PC-3 (cell line): ENCODE measurements at regions not wholly inside any gene's neighbourhood (a gene's known extent, or its start where the extent isn't known, plus 50 kb on each side); places are given as distances from the start of the nearest gene placed in this dataset.
"Not testable (repeated sequence)": the region's sequence is repeated elsewhere in the genome, so short reads cannot be mapped to it uniquely, and the experiment has no call there.

Source experiments
- ATAC-seq: fragments of 200-7000 bp; cut with Tn5 transposase; 2 replicates; pipeline ENCODE4 v1.9.1; 2020; ENCODE audit warnings: mild to moderate bottlenecking, moderate library complexity
- BruUV-seq: library from RNA; stranded (reverse); fragments of 400-500 nt; replicated peaks from 2 replicates; lab custom pipeline; 2021; lab: Mats Ljungman, UMichigan
- CTCF ChIA-PET: fragments of 300-600 bp; sonication (Branson Sonifier 250); formaldehyde crosslinking; loops from one replicate; lab custom pipeline; 2022; ENCODE audit warnings: antibody characterized with exemption; lab: Charles Lee
- POLR2A ChIA-PET: fragments of 300-600 bp; sonication (Branson Sonifier 250); formaldehyde crosslinking; loops from one replicate; lab custom pipeline; 2022; ENCODE audit warnings: antibody characterized with exemption; ENCODE audit not compliant: unreplicated experiment; lab: Charles Lee
- DNase-seq: peaks from one replicate; pipeline ENCODE4 v3.0.0-alpha.2; 2015
- H2AFZ ChIP-seq: fragments of 300-600 bp; sonication (generic); 2 replicates; pipeline ENCODE4 v1.6.0; 2016; ENCODE audit warnings: antibody characterized with exemption, low read length
- H3F3A ChIP-seq: fragments of 300-600 bp; sonication (generic); one replicate; pipeline ENCODE4 v1.6.0; 2017; ENCODE audit warnings: antibody characterized with exemption, low read length, control low read depth, mild to moderate bottlenecking; ENCODE audit not compliant: unreplicated experiment
- H3K27ac ChIP-seq: fragments of 300-600 bp; sonication (generic); 2 replicates; pipeline ENCODE4 v1.5.1; 2016; ENCODE audit warnings: mild to moderate bottlenecking, low read length
- H3K27me3 ChIP-seq: fragments of 300-600 bp; sonication (generic); 2 replicates; pipeline ENCODE4 v1.6.1; 2016; ENCODE audit warnings: low read length, mixed read lengths
- H3K36me3 ChIP-seq: fragments of 300-600 bp; sonication (generic); 2 replicates; pipeline ENCODE4 v1.6.1; 2016; ENCODE audit warnings: low read depth, mixed run types, low read length, mixed read lengths
- H3K4me1 ChIP-seq: fragments of 300-600 bp; sonication (generic); 2 replicates; pipeline ENCODE4 v1.5.1; 2016; ENCODE audit warnings: low read length; ENCODE audit not compliant: insufficient read depth
- H3K4me2 ChIP-seq: fragments of 300-600 bp; sonication (generic); 2 replicates; pipeline ENCODE4 v1.6.0; 2016; ENCODE audit warnings: low read length
- H3K4me3 ChIP-seq: fragments of 300-600 bp; sonication (generic); 2 replicates; pipeline ENCODE4 v1.5.1; 2016; ENCODE audit warnings: mild to moderate bottlenecking, low read length, mixed read lengths
- H3K79me2 ChIP-seq: fragments of 300-600 bp; sonication (generic); 2 replicates; pipeline ENCODE4 v1.6.1; 2017; ENCODE audit warnings: low read length, mixed read lengths
- H3K9ac ChIP-seq: fragments of 300-600 bp; sonication (generic); 2 replicates; pipeline ENCODE4 v1.6.0; 2016; ENCODE audit warnings: mild to moderate bottlenecking, low read length
- H3K9me2 ChIP-seq: fragments of 300-600 bp; sonication (generic); replicated peaks from 2 replicates; pipeline ENCODE4 v1.6.1; 2016; ENCODE audit warnings: mixed run types, low read length, mixed read lengths
- H3K9me3 ChIP-seq: fragments of 300-600 bp; sonication (generic); 2 replicates; pipeline ENCODE4 v1.6.1; 2016; ENCODE audit warnings: low read length, mixed read lengths
- H4K20me1 ChIP-seq: fragments of 300-600 bp; sonication (generic); 2 replicates; pipeline ENCODE4 v1.6.1; 2016; ENCODE audit warnings: low read length, mixed read lengths
- EZH2 ChIP-seq: fragments of 300-600 bp; sonication (generic); IDR thresholded peaks from one replicate; pipeline ENCODE4 v1.6.1; 2017; ENCODE audit warnings: antibody characterized with exemption, mild to moderate bottlenecking, low read length; ENCODE audit not compliant: unreplicated experiment
- EZH2phosphoT487 ChIP-seq: fragments of 300-600 bp; sonication (generic); IDR thresholded peaks from 2 replicates; pipeline ENCODE4 v1.6.1; 2018; ENCODE audit warnings: mild to moderate bottlenecking, antibody characterized with exemption, low read length, borderline replicate concordance
- intact Hi-C: fragments of 100-400 bp; cut with micrococcal nuclease; formaldehyde crosslinking; loops from 2 replicates; pipeline ENCODE4 v1.9.0; 2023
- TF ChIP-seq, protein P1 (sequence below): fragments of 300-600 bp; sonication (generic); conservative IDR thresholded peaks from 2 replicates; pipeline ENCODE4 v1.5.1; 2017; ENCODE audit warnings: antibody characterized with exemption, low read depth, mild to moderate bottlenecking, low read length

- no peaks in the 10 kb centered on the region for H3K36me3 ChIP-seq
- no peaks in the 10 kb centered on the region for H3K79me2 ChIP-seq
- no peak overlapping the region for H3K27ac ChIP-seq
- peaks cover 43% of the 10 kb centered on the region; the same call in 1 of the 2 replicates for H3K27me3 ChIP-seq
- H3K4me2 ChIP-seq = no peak overlapping the region
- no peak overlapping the region for H3K9ac ChIP-seq
- no peak overlapping the region for H3K4me3 ChIP-seq
- TF ChIP-seq EZH2phosphoT487 = no peak
- ChIA-PET POLR2A (no interaction called here), CTCF (no interaction called here)
- H3F3A ChIP-seq = no peaks in the 10 kb centered on the region
- H3K4me1 ChIP-seq = no peaks in the 10 kb centered on the region
- no peaks in the 10 kb centered on the region for H3K9me3 ChIP-seq
- intact Hi-C loops = no loop called here
- H4K20me1 ChIP-seq = no peaks in the 10 kb centered on the region
- no peaks in the 10 kb centered on the region for H3K9me2 ChIP-seq
- BruUV-seq = no TSS peak
- H2AFZ ChIP-seq = no peak overlapping the region
- ATAC-seq = no peak
- no peak for DNase-seq
Measured at GRCh38 chr14:104307627-104308401, 169.4 kb downstream of the KIF26A start.

DNA sequence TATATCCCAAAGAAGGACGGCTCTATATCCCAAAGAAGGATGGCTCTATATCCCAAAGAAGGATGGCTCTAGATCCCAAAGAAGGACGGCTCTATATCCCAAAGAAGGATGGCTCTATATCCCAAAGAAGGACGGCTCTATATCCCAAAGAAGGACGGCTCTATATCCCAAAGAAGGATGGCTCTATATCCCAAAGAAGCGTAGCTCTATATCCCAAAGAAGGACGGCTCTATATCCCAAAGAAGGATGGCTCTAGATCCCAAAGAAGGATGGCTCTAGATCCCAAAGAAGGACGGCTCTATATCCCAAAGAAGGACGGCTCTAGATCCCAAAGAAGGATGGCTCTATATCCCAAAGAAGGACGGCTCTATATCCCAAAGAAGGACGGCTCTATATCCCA, 170.1 kb downstream of the KIF26A start:
- ATAC-seq, H2AFZ ChIP-seq, H3K36me3 ChIP-seq, H3K27ac ChIP-seq, H3K4me2 ChIP-seq, H4K20me1 ChIP-seq, DNase-seq, intact Hi-C loops, H3K9ac ChIP-seq, H3K9me3 ChIP-seq, CTCF ChIA-PET, H3F3A ChIP-seq, H3K79me2 ChIP-seq, H3K4me3 ChIP-seq, H3K4me1 ChIP-seq, POLR2A ChIA-PET, BruUV-seq, H3K9me2 ChIP-seq: not testable (repeated sequence)
- H3K27me3 ChIP-seq = peaks cover 45% of the 10 kb centered on the region; the same call in 1 of the 2 replicates

DNA sequence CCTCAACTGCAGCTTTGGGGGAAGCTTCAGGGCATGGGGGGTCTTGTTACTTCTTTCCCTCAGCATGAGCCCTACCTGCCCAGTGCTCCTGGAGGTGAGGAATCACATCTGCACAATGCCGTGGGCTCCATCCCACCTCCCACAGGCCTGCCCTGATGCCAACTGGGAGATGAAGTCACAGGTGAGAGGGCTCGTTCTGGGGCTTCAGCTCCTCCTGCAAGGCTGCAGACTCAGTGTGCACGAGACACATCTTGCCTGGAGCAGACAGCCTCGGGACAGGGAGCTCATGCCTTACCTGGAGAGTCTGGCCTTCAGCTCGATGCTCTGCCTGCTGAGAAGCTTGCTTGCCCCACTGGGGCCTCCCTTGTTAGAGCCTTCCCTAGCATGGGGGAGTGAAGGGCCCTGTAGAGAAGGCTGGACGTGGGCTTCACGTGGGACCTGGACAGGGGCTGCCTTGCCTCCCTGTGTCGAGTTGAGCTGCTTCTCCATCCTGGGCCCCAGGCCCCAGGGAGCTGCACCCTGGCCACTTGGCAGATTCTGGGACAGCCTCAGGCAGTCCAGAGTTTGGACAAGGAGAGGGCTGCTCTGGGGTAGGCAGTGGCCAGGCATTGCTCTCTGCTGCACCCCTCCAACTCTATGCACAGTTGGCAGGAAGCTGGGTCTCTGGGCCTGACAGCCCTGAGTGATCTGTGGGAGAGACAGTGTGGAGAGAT, 171.4 kb downstream of the KIF26A start:
- no peak overlapping the region for H3K4me3 ChIP-seq
- ChIA-PET CTCF (no interaction called here), POLR2A (no interaction called here)
- H3K4me1 ChIP-seq = no peaks in the 10 kb centered on the region
- intact Hi-C loops = no loop called here
- no peaks in the 10 kb centered on the region for H3K79me2 ChIP-seq
- no peaks in the 10 kb centered on the region for H3K36me3 ChIP-seq
- no peaks in the 10 kb centered on the region for H3F3A ChIP-seq
- peaks cover 34% of the 10 kb centered on the region; the same call in 1 of the 2 replicates for H3K27me3 ChIP-seq
- no peak overlapping the region for H3K27ac ChIP-seq
- ATAC-seq = no peak
- no TSS peak for BruUV-seq
- no peak overlapping the region for H2AFZ ChIP-seq
- TF ChIP-seq, protein P1, sequence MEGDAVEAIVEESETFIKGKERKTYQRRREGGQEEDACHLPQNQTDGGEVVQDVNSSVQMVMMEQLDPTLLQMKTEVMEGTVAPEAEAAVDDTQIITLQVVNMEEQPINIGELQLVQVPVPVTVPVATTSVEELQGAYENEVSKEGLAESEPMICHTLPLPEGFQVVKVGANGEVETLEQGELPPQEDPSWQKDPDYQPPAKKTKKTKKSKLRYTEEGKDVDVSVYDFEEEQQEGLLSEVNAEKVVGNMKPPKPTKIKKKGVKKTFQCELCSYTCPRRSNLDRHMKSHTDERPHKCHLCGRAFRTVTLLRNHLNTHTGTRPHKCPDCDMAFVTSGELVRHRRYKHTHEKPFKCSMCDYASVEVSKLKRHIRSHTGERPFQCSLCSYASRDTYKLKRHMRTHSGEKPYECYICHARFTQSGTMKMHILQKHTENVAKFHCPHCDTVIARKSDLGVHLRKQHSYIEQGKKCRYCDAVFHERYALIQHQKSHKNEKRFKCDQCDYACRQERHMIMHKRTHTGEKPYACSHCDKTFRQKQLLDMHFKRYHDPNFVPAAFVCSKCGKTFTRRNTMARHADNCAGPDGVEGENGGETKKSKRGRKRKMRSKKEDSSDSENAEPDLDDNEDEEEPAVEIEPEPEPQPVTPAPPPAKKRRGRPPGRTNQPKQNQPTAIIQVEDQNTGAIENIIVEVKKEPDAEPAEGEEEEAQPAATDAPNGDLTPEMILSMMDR = no peak
- TF ChIP-seq EZH2phosphoT487 (no peak), EZH2 (no peak)
- DNase-seq = no peak
- H3K9me2 ChIP-seq = no peaks in the 10 kb centered on the region
- no peaks in the 10 kb centered on the region for H3K9me3 ChIP-seq
- H4K20me1 ChIP-seq = no peaks in the 10 kb centered on the region
- no peak overlapping the region for H3K9ac ChIP-seq
- no peak overlapping the region for H3K4me2 ChIP-seq
